Effector memory CD4-positive, alpha-beta T cell (primary cell): ENCODE measurements at regions not wholly inside any gene's neighbourhood (a gene's known extent, or its start where the extent isn't known, plus 50 kb on each side); places are given as distances from the start of the nearest gene placed in this dataset.

ENCODE experiments used
- DNase-seq, 3 donors: peaks; one replicate each; pipeline ENCODE4 v3.0.0-alpha.2; 2020
- H3K27ac ChIP-seq: 2 replicates; pipeline ENCODE4 v1.7.0; 2013; ENCODE audit warnings: mild to moderate bottlenecking, low read length, moderate library complexity; ENCODE audit not compliant: insufficient read depth, poor library complexity, severe bottlenecking
- H3K27me3 ChIP-seq: replicated peaks from 2 replicates; pipeline ENCODE4 v1.7.0; 2013; ENCODE audit warnings: mild to moderate bottlenecking, low read length; ENCODE audit not compliant: insufficient read depth, control insufficient read depth, poor library complexity, severe bottlenecking
- H3K36me3 ChIP-seq: 2 replicates; pipeline ENCODE4 v1.7.0; 2013; ENCODE audit warnings: mild to moderate bottlenecking, low read length, moderate library complexity; ENCODE audit not compliant: control insufficient read depth, insufficient read depth
- H3K4me1 ChIP-seq: 2 replicates; pipeline ENCODE4 v1.7.0; 2013; ENCODE audit warnings: low read length, mild to moderate bottlenecking; ENCODE audit not compliant: control insufficient read depth, insufficient read depth, poor library complexity, severe bottlenecking
- H3K4me3 ChIP-seq: 2 replicates; pipeline ENCODE4 v1.7.0; 2013; ENCODE audit warnings: low read length, low read depth, mild to moderate bottlenecking; ENCODE audit not compliant: insufficient read depth, poor library complexity, severe bottlenecking
- H3K9me3 ChIP-seq: 2 replicates; pipeline ENCODE4 v1.7.0; 2013; ENCODE audit warnings: mild to moderate bottlenecking, low read length, moderate library complexity; ENCODE audit not compliant: control insufficient read depth

DNA sequence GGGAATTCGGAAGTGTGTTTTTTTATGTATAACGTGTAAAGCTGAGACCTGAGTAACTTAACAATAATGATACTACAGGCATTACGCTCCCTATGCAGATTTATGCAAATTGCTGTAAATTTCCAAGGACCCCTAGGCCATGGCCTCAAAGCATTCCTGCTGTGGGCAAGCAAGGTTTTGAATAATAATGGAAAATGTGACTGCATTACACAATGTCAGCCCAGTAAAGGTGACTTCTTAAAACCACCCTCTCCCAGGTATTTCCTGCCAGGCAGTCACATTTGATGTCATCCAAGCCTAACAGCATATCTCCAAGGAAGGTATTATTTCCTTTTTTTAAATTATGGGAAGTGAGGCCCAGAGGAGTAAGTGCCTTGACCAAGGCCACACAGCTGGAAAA, 621.0 kb downstream of the BCL11B start:
- H3K4me1 ChIP-seq, result no peaks in the 10 kb centered on the region
- no peak for DNase-seq
- H3K9me3 ChIP-seq, result no peaks in the 10 kb centered on the region
- H3K36me3 ChIP-seq, result no peaks in the 10 kb centered on the region
- H3K27ac ChIP-seq, result no peak overlapping the region
- H3K27me3 ChIP-seq, result no peaks in the 10 kb centered on the region
- no peak overlapping the region for H3K4me3 ChIP-seq

DNA sequence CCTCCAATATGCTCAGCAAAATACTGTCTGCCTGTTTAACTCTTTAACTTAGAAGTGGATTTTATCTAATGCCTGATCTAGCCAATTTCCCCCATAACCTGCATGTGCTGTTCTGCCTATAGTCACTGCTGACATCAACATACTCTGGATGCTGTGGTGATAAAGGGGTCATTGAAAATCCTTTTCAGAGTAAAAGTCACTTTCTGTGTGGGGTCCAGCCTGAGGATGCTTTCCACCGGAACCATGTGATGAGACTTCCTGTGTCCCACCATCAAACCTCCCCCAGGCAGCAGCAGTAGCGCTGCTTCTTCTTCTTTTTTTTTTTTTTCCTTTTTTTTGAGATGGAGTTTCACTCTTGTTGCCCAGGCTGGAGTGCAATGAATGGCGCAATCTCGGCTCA, 607.0 kb downstream of the BCL11B start:
- Histone ChIP-seq H3K9me3 (no peaks in the 10 kb centered on the region), H3K27ac (no peak overlapping the region), H3K27me3 (no peaks in the 10 kb centered on the region), H3K4me1 (no peaks in the 10 kb centered on the region), H3K36me3 (no peaks in the 10 kb centered on the region), H3K4me3 (no peak overlapping the region)
- DNase-seq, result no peak

DNA sequence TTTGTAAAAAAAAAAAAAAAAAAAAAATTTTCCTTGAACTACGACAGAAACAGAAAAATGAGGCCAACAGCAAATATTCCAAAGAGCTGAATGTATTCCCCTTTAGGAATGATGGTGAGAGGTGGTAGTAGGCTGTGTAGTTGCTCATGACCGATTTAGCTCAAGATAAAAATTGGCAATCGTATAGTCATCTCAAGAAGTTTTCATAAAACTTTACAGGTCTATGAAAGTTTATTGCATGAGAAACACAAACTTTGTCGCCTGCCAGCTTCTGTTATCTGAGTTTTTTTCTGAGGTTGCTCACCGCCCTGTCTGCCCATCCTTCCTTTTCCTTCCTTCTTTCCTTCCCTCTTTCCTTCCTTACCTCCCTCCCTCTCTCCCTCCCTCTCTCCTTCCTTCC, 605.5 kb downstream of the BCL11B start:
- no peak overlapping the region for H3K27ac ChIP-seq
- H3K36me3 ChIP-seq, result no peaks in the 10 kb centered on the region
- H3K4me1 ChIP-seq, result no peaks in the 10 kb centered on the region

DNA sequence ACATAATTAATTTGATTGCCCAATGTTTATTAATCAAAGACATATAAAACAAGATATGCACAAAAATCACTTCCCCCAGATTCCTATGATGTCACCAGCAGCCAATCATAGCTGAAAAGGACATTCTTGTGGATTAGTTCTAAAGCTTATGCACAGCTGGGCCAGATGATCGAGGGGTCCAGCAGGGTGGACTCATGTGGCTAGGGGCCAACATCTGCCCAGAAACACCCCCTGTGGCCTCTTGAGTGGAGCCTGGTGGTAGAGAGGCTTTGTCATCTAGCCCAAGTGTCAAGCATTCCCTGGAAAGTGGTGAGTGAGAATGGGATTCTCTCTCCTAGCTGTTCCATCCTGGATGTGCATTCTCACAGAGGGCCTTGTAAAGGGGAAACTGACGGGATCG, 590.0 kb downstream of the BCL11B start:
- H3K4me1 ChIP-seq, result no peaks in the 10 kb centered on the region
- no peak for DNase-seq

More for the DNA sequence above, 605.5 kb downstream of the BCL11B start:
- no peak for DNase-seq
- no peaks in the 10 kb centered on the region for H3K9me3 ChIP-seq
- H3K27me3 ChIP-seq, result no peaks in the 10 kb centered on the region
- no peak overlapping the region for H3K4me3 ChIP-seq

DNA sequence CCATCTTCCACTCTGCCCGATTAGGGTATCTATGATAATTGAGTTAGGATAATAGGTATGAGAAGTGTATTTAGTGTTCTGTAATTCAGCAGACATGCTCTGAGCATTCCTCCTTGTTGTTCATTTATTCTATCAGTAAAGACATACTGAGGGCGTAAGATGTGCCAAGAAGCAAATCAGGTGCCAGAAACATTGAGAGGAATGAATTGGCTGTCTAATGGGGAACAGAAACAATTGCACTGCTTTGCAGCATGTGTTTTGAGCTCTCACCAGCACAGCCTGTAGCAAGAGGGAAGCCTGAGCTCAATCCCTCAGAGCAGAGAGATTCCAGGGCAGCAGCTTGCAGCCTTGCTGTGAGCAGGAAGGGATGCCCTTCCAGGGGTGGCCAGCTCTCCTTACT, 589.3 kb downstream of the BCL11B start:
- H3K4me3 ChIP-seq, result no peak overlapping the region
- no peak for DNase-seq
- H3K4me1 ChIP-seq, result no peaks in the 10 kb centered on the region
- no peak overlapping the region for H3K27ac ChIP-seq
- no peaks in the 10 kb centered on the region for H3K27me3 ChIP-seq
- H3K36me3 ChIP-seq, result no peaks in the 10 kb centered on the region
- no peaks in the 10 kb centered on the region for H3K9me3 ChIP-seq

More for the DNA sequence above, 590.0 kb downstream of the BCL11B start:
- Histone ChIP-seq H3K27ac (no peak overlapping the region), H3K27me3 (no peaks in the 10 kb centered on the region), H3K4me3 (no peak overlapping the region), H3K9me3 (no peaks in the 10 kb centered on the region), H3K36me3 (no peaks in the 10 kb centered on the region)

DNA sequence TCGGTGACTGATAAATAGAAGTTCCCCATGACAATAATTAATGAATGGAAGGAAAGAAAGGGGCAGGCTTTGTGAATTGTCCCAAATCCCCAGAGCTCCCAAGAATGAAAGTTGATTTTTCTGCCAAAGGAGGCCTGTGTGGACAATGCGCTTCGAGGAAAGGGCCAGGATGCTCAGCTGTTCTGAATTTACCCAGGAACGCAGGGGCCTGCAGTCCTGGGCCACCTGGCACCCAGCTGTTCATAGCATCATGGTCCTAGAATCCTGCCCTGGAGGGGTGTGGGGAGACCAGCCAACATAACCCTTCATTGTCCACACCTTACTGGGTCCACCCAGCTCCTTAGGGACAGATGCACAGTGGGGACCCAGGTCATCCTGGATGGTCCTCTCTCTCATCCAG, 587.5 kb downstream of the BCL11B start:
- Histone ChIP-seq H3K27me3 (no peaks in the 10 kb centered on the region), H3K36me3 (no peaks in the 10 kb centered on the region), H3K27ac (no peak overlapping the region), H3K9me3 (no peaks in the 10 kb centered on the region), H3K4me1 (no peaks in the 10 kb centered on the region), H3K4me3 (no peak overlapping the region)
- no peak for DNase-seq

DNA sequence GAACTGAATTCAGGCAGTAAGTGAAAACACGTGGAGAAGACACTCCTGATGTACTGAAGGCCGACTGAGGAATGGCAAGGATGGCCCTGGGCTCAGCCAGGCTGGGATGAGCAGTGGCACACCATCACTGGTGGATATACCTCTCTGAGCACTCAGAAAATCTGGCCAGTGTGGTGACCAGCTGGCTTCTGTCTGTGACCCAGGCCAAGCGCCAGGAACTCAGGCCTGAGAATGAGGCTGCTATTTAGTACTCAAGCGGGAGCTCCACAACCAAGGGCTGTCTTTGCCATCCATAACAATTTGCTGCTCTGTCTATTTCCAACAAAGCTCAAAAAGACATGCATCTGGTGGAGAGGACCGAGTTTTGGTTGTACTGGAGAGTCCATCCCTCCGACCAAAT, 586.3 kb downstream of the BCL11B start:
- H3K4me3 ChIP-seq, result no peak overlapping the region

DNA sequence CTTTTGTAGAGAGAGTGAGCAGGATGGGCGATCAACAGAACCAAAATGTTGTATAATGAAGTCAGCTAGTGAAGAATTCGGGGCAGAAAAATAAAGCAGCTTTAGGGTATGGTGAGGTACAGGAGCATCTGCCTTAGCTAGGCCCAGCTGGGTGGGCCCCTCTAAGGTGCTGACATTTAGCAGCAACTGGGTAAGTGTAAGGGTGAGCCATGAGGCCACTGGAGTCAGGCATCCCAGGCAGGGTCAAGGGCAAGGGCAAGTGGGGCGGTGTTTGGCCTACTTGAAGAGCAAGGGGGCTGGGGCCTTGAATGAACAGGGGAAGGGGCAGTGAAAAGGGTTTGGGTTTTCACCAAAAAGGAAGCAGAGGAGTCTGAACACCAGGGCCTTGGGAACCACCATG, 583.6 kb downstream of the BCL11B start:
- no peak overlapping the region for H3K4me3 ChIP-seq
- H3K9me3 ChIP-seq, result no peaks in the 10 kb centered on the region
- DNase-seq, result no peak
- H3K27me3 ChIP-seq, result no peaks in the 10 kb centered on the region
- H3K36me3 ChIP-seq, result no peaks in the 10 kb centered on the region
- no peak overlapping the region for H3K27ac ChIP-seq
- no peaks in the 10 kb centered on the region for H3K4me1 ChIP-seq

More for the DNA sequence above, 586.3 kb downstream of the BCL11B start:
- Histone ChIP-seq H3K36me3 (no peaks in the 10 kb centered on the region), H3K4me1 (no peaks in the 10 kb centered on the region), H3K27ac (no peak overlapping the region), H3K27me3 (no peaks in the 10 kb centered on the region), H3K9me3 (no peaks in the 10 kb centered on the region)
- DNase-seq, result no peak

DNA sequence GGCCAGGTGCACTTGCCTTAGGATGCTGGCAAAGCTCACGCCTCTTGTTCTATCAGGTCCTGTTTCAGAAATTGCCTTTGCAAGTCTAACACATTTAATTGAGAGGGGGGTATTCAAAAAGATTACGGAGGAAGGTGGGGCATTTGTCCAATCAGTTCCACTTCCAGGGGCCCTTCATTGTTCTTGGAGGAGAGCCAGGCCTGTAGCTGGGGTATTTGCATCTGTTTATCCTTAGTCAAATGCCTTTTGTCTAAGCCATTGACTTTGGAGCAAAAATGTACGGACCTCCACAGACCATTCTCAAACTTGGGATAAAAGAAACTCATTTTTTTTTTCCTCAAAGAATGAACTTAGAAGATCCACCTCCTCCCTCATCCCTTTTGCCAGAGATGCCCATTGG, 582.0 kb downstream of the BCL11B start:
- H3K4me1 ChIP-seq, result no peaks in the 10 kb centered on the region

DNA sequence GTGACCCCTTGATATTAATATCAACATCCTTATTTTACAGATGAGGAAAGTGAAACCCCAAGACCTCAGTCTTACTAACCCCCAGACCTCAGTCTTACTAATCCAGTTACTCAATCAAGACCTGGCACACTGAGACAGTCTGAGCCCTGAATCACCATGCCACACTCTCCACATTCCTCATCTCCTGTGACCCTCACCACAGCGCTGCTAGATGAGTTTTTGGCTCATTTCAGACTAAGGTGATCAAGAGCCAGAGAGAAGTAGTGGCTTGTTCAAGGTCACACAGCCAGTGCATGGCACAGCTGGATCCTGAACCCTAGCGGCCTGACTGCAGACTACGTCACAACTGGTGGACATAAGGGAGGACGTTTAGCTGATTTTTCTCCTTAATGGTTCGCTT, 579.2 kb downstream of the BCL11B start:
- Histone ChIP-seq H3K27ac (no peak overlapping the region), H3K36me3 (no peaks in the 10 kb centered on the region), H3K4me1 (no peaks in the 10 kb centered on the region), H3K4me3 (no peak overlapping the region), H3K9me3 (no peaks in the 10 kb centered on the region), H3K27me3 (no peaks in the 10 kb centered on the region)
- DNase-seq, result no peak

More for the DNA sequence above, 582.0 kb downstream of the BCL11B start:
- no peak for DNase-seq
- Histone ChIP-seq H3K36me3 (no peaks in the 10 kb centered on the region), H3K4me3 (no peak overlapping the region), H3K27me3 (no peaks in the 10 kb centered on the region), H3K27ac (no peak overlapping the region), H3K9me3 (no peaks in the 10 kb centered on the region)

DNA sequence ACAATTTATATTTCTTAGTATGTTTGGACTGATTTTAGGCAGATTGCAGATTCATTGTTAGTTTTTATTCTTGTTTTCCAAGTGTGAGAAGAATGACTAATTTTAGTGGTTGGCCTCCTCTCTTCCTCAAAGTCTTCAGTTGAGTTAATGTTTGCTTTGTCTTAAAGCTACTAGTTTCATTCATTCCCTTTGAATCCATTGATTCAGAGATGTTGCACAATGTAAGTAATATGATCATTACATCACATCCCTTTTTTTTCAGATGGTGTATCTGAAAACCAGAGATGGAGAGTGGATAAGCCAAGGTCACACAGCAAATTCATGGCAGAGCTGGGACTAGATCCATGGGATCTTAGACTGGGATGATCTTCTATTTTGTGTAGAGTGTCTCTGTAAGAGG, 577.5 kb downstream of the BCL11B start:
- no peaks in the 10 kb centered on the region for H3K9me3 ChIP-seq
- DNase-seq, result no peak
- H3K36me3 ChIP-seq, result no peaks in the 10 kb centered on the region
- H3K27ac ChIP-seq, result no peak overlapping the region
- H3K4me3 ChIP-seq, result no peak overlapping the region
- H3K4me1 ChIP-seq, result no peaks in the 10 kb centered on the region
- H3K27me3 ChIP-seq, result no peaks in the 10 kb centered on the region
